ENCODE measurements at regions not wholly inside any gene's neighbourhood (a gene's known extent, or its start where the extent isn't known, plus 50 kb on each side); places are given as distances from the start of the nearest gene placed in this dataset.

DNA sequence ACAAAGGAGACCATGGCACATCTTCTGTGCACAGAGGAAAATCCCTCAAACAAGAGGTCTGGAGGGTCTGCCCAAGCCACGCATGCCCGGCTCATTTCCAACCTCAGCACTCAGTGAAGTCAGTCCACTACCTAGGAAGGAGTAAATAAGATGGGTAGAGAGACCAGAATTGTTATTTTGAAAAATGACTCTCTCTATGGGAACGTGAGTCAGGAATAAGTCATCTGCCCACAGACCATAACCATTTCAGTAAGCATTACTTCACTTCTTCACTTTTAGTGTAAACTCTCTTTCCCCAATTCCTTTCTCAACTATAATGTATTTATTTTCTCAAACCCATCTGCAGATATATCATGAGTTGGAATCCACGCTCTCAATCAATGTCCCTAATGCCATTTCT, 1039.9 kb upstream of the USP15 start:
- Histone ChIP-seq H3K4me1 (replicated peaks in 1 of 2) (no peaks in the 10 kb centered on the region), H3K36me3 (replicated peaks in 1 of 2) (no peaks in the 10 kb centered on the region), H3K9me3 (replicated peaks in 1 of 3) (no peaks in the 10 kb centered on the region), H3K4me3 (no peak overlapping the region), H3K27me3 (no peaks in the 10 kb centered on the region), H3K27ac (no peak overlapping the region)
- intact Hi-C loops (cut with DNase I) = no loop called here
- no peak for DNase-seq
- 83 to 93% (median 85%) methylated on average over 4 of the region's 4 CpGs for WGBS, 4 donors
- TF ChIP-seq, protein P1, sequence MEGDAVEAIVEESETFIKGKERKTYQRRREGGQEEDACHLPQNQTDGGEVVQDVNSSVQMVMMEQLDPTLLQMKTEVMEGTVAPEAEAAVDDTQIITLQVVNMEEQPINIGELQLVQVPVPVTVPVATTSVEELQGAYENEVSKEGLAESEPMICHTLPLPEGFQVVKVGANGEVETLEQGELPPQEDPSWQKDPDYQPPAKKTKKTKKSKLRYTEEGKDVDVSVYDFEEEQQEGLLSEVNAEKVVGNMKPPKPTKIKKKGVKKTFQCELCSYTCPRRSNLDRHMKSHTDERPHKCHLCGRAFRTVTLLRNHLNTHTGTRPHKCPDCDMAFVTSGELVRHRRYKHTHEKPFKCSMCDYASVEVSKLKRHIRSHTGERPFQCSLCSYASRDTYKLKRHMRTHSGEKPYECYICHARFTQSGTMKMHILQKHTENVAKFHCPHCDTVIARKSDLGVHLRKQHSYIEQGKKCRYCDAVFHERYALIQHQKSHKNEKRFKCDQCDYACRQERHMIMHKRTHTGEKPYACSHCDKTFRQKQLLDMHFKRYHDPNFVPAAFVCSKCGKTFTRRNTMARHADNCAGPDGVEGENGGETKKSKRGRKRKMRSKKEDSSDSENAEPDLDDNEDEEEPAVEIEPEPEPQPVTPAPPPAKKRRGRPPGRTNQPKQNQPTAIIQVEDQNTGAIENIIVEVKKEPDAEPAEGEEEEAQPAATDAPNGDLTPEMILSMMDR (IDR thresholded peaks at IDR 0.05) = no peak
- no peak for TF ChIP-seq POLR2A (IDR thresholded peaks at IDR 0.05)

DNA sequence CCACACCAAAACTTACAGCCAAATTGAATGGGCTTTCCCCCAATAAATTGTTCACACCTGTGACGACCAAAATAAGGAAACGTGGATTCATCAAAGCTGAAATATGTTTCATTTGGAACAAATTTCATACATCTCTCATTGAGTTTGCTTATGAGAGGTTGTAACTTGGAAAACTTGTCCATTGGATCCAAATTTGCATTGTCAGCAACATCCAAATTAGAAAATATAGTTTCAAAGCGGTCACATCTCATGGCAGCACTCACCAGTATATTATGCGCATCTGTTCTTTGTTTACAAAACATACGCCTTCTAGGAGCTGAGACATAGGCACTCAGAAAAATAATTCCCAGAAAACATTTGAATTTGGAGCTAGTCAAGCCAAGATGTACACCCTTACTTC, 1028.2 kb upstream of the USP15 start:
- no peaks in the 10 kb centered on the region for H3K4me1 ChIP-seq (replicated peaks in 1 of 2)
- WGBS, 4 donors = 81 to 87% (median 82%) methylated on average over 5 of the region's 5 CpGs
- no peak overlapping the region for H3K27ac ChIP-seq
- no peak overlapping the region for H3K4me3 ChIP-seq
- no peaks in the 10 kb centered on the region for H3K27me3 ChIP-seq
- no peak for DNase-seq
- H3K36me3 ChIP-seq (replicated peaks in 1 of 2) = no peaks in the 10 kb centered on the region
- H3K9me3 ChIP-seq (replicated peaks in 1 of 3) = no peaks in the 10 kb centered on the region
- intact Hi-C loops (cut with DNase I) = no loop called here
- TF ChIP-seq, protein P1 (IDR thresholded peaks at IDR 0.05) = no peak
- TF ChIP-seq POLR2A (IDR thresholded peaks at IDR 0.05) = no peak

DNA sequence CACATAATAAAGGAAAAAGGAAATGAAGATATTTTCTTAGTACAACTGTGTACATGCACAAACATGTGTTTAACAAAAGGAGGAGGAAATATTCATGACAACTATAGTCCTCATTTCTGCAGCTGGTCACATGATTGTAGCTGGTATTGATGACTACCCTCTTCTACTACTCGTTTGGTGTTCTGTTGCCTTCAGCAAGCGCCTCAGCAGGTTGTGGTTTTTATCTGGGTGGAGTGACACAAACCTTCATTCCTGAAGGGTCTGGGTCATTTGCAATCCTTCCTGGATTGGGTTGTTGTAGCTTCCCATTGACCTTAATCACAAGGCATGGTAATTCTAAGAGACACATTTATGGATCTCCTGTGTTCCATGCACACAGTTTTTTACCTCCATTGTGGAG, 1009.9 kb upstream of the USP15 start:
- H3K9me3 ChIP-seq (replicated peaks in 1 of 3) = no peaks in the 10 kb centered on the region
- no peak overlapping the region for H3K4me3 ChIP-seq
- WGBS, 4 donors = 69 to 85% (median 77%) methylated on average over 2 of the region's 2 CpGs
- no peak overlapping the region for H3K27ac ChIP-seq
- H3K27me3 ChIP-seq = no peaks in the 10 kb centered on the region
- no peak for DNase-seq
- H3K36me3 ChIP-seq (replicated peaks in 1 of 2) = no peaks in the 10 kb centered on the region
- intact Hi-C loops (cut with DNase I) = no loop called here
- no peaks in the 10 kb centered on the region for H3K4me1 ChIP-seq (replicated peaks in 1 of 2)
- no peak for TF ChIP-seq POLR2A (IDR thresholded peaks at IDR 0.05)
- TF ChIP-seq, protein P1 (IDR thresholded peaks at IDR 0.05) = no peak

DNA sequence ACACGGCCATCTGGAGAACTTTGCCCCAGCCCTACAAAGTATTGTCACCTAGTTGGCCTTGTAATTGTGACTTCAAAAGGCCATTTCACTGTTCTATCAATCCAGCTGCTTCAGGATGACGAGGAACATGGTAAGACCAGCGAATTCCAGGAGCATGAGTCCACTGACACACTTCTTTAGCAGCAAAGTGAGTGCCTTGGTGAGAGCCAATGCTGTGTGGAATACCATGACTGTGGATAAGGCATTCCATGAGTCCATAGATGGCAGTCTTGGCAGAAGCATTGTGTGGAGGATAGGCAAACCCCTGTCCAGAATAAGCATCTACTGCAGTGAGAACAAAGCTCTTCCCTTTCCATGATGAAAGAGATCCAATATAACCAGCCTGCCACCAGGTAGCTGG, 1009.1 kb upstream of the USP15 start:
- no peak for DNase-seq
- H3K27me3 ChIP-seq = no peaks in the 10 kb centered on the region
- H3K27ac ChIP-seq = no peak overlapping the region
- no peaks in the 10 kb centered on the region for H3K9me3 ChIP-seq (replicated peaks in 1 of 3)
- no peak overlapping the region for H3K4me3 ChIP-seq
- 59 to 81% (median 66%) methylated on average over 3 of the region's 3 CpGs for WGBS, 4 donors
- intact Hi-C loops (cut with DNase I) = no loop called here
- no peaks in the 10 kb centered on the region for H3K4me1 ChIP-seq (replicated peaks in 1 of 2)
- no peaks in the 10 kb centered on the region for H3K36me3 ChIP-seq (replicated peaks in 1 of 2)
- TF ChIP-seq, protein P1 (IDR thresholded peaks at IDR 0.05) = no peak
- no peak for TF ChIP-seq POLR2A (IDR thresholded peaks at IDR 0.05)

Data from adrenal gland (tissue), 9 donors.